GM21717 (cell line): ENCODE measurements at regions not wholly inside any gene's neighbourhood (a gene's known extent, or its start where the extent isn't known, plus 50 kb on each side); places are given as distances from the start of the nearest gene placed in this dataset.
"Not testable (repeated sequence)": the region's sequence is repeated elsewhere in the genome, so short reads cannot be mapped to it uniquely, and the experiment has no call there.

Experiments used
- ATAC-seq: cut with Tn5 transposase; IDR thresholded peaks from one replicate; pipeline ENCODE4 v1.9.1; 2021; ENCODE audit warnings: mild to moderate bottlenecking, moderate library complexity; ENCODE audit not compliant: unreplicated experiment

- ATAC-seq: not testable (repeated sequence)
Observed at GRCh38 chr16:10272250-10272854, 90.1 kb upstream of the GRIN2A start.

- ATAC-seq: peak; percentile 90
Observed at GRCh38 chr16:10275214-10275996, 93.2 kb upstream of the GRIN2A start.

- no peak for ATAC-seq
Observed at GRCh38 chr16:10277597-10277996, 95.4 kb upstream of the GRIN2A start.

GRCh38 chr16:10280262-10281170 is 98.3 kb upstream of the GRIN2A start:
- ATAC-seq: no peak

GRCh38 chr16:10282367-10282766 is 100.1 kb upstream of the GRIN2A start:
- no peak for ATAC-seq

- ATAC-seq: not testable (repeated sequence)
Observed at GRCh38 chr16:10283246-10283645, 101.0 kb upstream of the GRIN2A start.

GRCh38 chr16:10290467-10291105 is 95.3 kb upstream of the ATF7IP2 start:
- not testable (repeated sequence) for ATAC-seq

GRCh38 chr16:10292197-10292596 is 93.7 kb upstream of the ATF7IP2 start:
- not testable (repeated sequence) for ATAC-seq

GRCh38 chr16:10292976-10293375 is 92.9 kb upstream of the ATF7IP2 start:
- not testable (repeated sequence) for ATAC-seq

- ATAC-seq: not testable (repeated sequence)
Observed at GRCh38 chr16:10294153-10294552, 91.7 kb upstream of the ATF7IP2 start.

- ATAC-seq: peak; percentile 36
Observed at GRCh38 chr16:10296956-10297340, 88.9 kb upstream of the ATF7IP2 start.

- ATAC-seq: peak; percentile 97
Observed at GRCh38 chr16:10297341-10298006, 88.4 kb upstream of the ATF7IP2 start.

GRCh38 chr16:10300905-10301304 is 85.0 kb upstream of the ATF7IP2 start:
- no peak for ATAC-seq

- not testable (repeated sequence) for ATAC-seq
Observed at GRCh38 chr16:10301547-10301946, 84.3 kb upstream of the ATF7IP2 start.

GRCh38 chr16:10305912-10306311 is 79.9 kb upstream of the ATF7IP2 start:
- ATAC-seq: no peak

GRCh38 chr16:10308305-10309193 is 77.3 kb upstream of the ATF7IP2 start:
- no peak for ATAC-seq

- no peak for ATAC-seq
Observed at GRCh38 chr16:10309271-10309932, 76.5 kb upstream of the ATF7IP2 start.

- ATAC-seq: no peak
Observed at GRCh38 chr16:10312008-10312407, 73.9 kb upstream of the ATF7IP2 start.
